ENCODE measurements at regions not wholly inside any gene's neighbourhood (a gene's known extent, or its start where the extent isn't known, plus 50 kb on each side); places are given as distances from the start of the nearest gene placed in this dataset.

GRCh38 chr21:28387220-28387619 is 605.5 kb downstream of the LTN1 start:
- TF ChIP-seq CTCF (IDR thresholded peaks at IDR 0.05) = no peak
- TF ChIP-seq EZH2 (IDR thresholded peaks at IDR 0.05) = no peak
